Progenitor cell of endocrine pancreas (in vitro differentiated cells): ENCODE measurements at regions not wholly inside any gene's neighbourhood (a gene's known extent, or its start where the extent isn't known, plus 50 kb on each side); places are given as distances from the start of the nearest gene placed in this dataset.

Experiments
- DNase-seq: peaks from one replicate; pipeline ENCODE4 v3.0.0; 2021; ENCODE audit warnings: low spot score; ENCODE audit not compliant: unreplicated experiment
- H3K27ac Mint-ChIP-seq: 2 replicates; pipeline ENCODE4 v1.8.0; 2021; ENCODE audit warnings: mild to moderate bottlenecking, moderate library complexity, mixed read lengths
- H3K27me3 Mint-ChIP-seq: 2 replicates; pipeline ENCODE4 v1.8.0; 2021; ENCODE audit warnings: mixed read lengths
- H3K36me3 Mint-ChIP-seq: 2 replicates; pipeline ENCODE4 v1.8.0; 2022; ENCODE audit warnings: mixed read lengths; ENCODE audit not compliant: insufficient read depth
- H3K4me1 Mint-ChIP-seq: 2 replicates; pipeline ENCODE4 v1.8.0; 2021; ENCODE audit warnings: low read depth, mixed read lengths
- H3K4me3 Mint-ChIP-seq: 2 replicates; pipeline ENCODE4 v1.8.0; 2021; ENCODE audit warnings: low read depth, mild to moderate bottlenecking, moderate library complexity, mixed read lengths
- H3K9me3 Mint-ChIP-seq: 2 replicates; pipeline ENCODE4 v1.8.0; 2021; ENCODE audit warnings: low read depth, mixed read lengths
- CTCF ChIP-seq: fragments of 200-600 bp; sonication (generic); IDR thresholded peaks from one replicate; pipeline ENCODE4 v1.5.0; 2021; ENCODE audit warnings: antibody characterized with exemption, mild to moderate bottlenecking; ENCODE audit not compliant: unreplicated experiment

- TF ChIP-seq CTCF, result no peak
- Mint-ChIP-seq H3K9me3 (no peaks in the 10 kb centered on the region), H3K4me3 (no peak overlapping the region), H3K4me1 (peaks cover 15% of the 10 kb centered on the region), H3K27me3 (peaks cover 19% of the 10 kb centered on the region), H3K36me3 (no peaks in the 10 kb centered on the region), H3K27ac (no peak overlapping the region)
- no peak for DNase-seq
These were observed 373.6 kb downstream of the EMP1 start for GRCh38 chr12:13570005-13570694.

- H3K27ac Mint-ChIP-seq, result no peak overlapping the region
- H3K4me1 Mint-ChIP-seq, result peaks cover 12% of the 10 kb centered on the region
- no peak for TF ChIP-seq CTCF
- H3K36me3 Mint-ChIP-seq, result no peaks in the 10 kb centered on the region
- H3K9me3 Mint-ChIP-seq, result peaks cover 8% of the 10 kb centered on the region
- peaks cover 19% of the 10 kb centered on the region for H3K27me3 Mint-ChIP-seq
- no peak overlapping the region for H3K4me3 Mint-ChIP-seq
- no peak for DNase-seq
These were observed 369.8 kb downstream of the EMP1 start for GRCh38 chr12:13566292-13566691.

GRCh38 chr12:13564266-13564810 lies 367.8 kb downstream of the EMP1 start:
- Mint-ChIP-seq H3K27ac (no peak overlapping the region), H3K4me3 (no peak overlapping the region), H3K9me3 (peaks cover 8% of the 10 kb centered on the region), H3K36me3 (no peaks in the 10 kb centered on the region), H3K4me1 (peaks cover 5% of the 10 kb centered on the region), H3K27me3 (peaks cover 18% of the 10 kb centered on the region)
- no peak for DNase-seq
- no peak for TF ChIP-seq CTCF

- peaks cover 8% of the 10 kb centered on the region for H3K9me3 Mint-ChIP-seq
- H3K4me1 Mint-ChIP-seq, result peaks cover 5% of the 10 kb centered on the region
- peaks cover 13% of the 10 kb centered on the region for H3K27me3 Mint-ChIP-seq
- DNase-seq, result no peak
- no peak overlapping the region for H3K4me3 Mint-ChIP-seq
- TF ChIP-seq CTCF, result no peak
- no peaks in the 10 kb centered on the region for H3K36me3 Mint-ChIP-seq
- H3K27ac Mint-ChIP-seq, result no peak overlapping the region
These were observed 367.2 kb downstream of the EMP1 start for GRCh38 chr12:13563743-13564125.

- no peak overlapping the region for H3K4me3 Mint-ChIP-seq
- H3K9me3 Mint-ChIP-seq, result peaks cover 8% of the 10 kb centered on the region
These were observed 366.6 kb downstream of the EMP1 start for GRCh38 chr12:13562915-13563742.

More at GRCh38 chr12:13562915-13563742, 366.6 kb downstream of the EMP1 start:
- Mint-ChIP-seq H3K27ac (no peak overlapping the region), H3K4me1 (peaks cover 5% of the 10 kb centered on the region), H3K27me3 (peaks cover 9% of the 10 kb centered on the region), H3K36me3 (no peaks in the 10 kb centered on the region)
- DNase-seq, result no peak
- no peak for TF ChIP-seq CTCF
